Epithelial cell of proximal tubule (primary cell): ENCODE measurements at regions not wholly inside any gene's neighbourhood (a gene's known extent, or its start where the extent isn't known, plus 50 kb on each side); places are given as distances from the start of the nearest gene placed in this dataset.
"Not testable (repeated sequence)": the region's sequence is repeated elsewhere in the genome, so short reads cannot be mapped to it uniquely, and the experiment has no call there.

ENCODE experiments used
- DNase-seq: peaks from one replicate; pipeline ENCODE4 v3.0.0-alpha.2; 2011; ENCODE audit warnings: low read depth
- H3K4me3 ChIP-seq: 2 replicates; pipeline ENCODE4 v1.5.1; 2011; ENCODE audit warnings: low read depth, mild to moderate bottlenecking, low read length
- TF ChIP-seq, protein P1 (sequence below): conservative IDR thresholded peaks from 2 replicates; pipeline ENCODE4 v1.5.1; 2012; ENCODE audit warnings: low read depth, mild to moderate bottlenecking, low read length

DNA sequence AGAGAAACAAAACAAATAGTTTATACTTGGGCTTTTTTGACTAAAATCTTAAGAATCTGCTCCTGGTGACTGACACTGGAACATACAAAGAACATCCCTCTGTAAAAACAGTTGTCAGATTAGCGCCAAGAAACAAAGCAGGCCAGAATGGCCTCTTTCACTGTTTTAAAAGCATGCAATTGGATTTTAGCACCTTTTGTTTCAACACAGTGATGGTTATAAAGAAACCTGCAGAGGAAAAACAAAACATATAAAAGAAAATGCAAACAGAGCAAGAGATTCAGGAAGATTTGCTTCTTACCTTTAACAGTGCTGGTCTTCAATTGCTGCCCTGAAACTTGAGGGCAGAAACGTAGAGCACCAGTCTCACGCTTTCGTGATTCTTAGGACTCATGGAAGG, 652.2 kb upstream of the KCND2 start:
- H3K4me3 ChIP-seq = no peak overlapping the region
- DNase-seq = no peak
- TF ChIP-seq, protein P1, sequence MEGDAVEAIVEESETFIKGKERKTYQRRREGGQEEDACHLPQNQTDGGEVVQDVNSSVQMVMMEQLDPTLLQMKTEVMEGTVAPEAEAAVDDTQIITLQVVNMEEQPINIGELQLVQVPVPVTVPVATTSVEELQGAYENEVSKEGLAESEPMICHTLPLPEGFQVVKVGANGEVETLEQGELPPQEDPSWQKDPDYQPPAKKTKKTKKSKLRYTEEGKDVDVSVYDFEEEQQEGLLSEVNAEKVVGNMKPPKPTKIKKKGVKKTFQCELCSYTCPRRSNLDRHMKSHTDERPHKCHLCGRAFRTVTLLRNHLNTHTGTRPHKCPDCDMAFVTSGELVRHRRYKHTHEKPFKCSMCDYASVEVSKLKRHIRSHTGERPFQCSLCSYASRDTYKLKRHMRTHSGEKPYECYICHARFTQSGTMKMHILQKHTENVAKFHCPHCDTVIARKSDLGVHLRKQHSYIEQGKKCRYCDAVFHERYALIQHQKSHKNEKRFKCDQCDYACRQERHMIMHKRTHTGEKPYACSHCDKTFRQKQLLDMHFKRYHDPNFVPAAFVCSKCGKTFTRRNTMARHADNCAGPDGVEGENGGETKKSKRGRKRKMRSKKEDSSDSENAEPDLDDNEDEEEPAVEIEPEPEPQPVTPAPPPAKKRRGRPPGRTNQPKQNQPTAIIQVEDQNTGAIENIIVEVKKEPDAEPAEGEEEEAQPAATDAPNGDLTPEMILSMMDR = no peak

DNA sequence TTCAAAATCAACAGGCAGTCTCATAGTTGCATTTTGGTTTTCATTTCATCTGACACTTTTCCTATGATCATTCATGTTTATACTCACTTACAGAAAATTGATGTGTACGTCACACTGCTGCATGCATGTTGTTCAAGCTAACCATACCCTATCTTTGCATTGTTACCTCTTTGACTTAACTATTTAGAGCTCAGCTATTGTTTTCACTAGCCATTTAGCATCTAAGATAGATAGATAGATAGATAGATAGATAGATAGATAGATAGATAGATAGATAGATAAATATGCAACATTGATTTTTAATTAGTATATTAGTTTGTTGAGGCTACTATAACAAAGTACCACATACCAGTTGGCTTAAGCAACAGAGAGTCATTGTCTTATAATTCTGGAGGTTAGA, 649.5 kb upstream of the KCND2 start:
- H3K4me3 ChIP-seq = no peak overlapping the region
- TF ChIP-seq, protein P1 = no peak
- no peak for DNase-seq

DNA sequence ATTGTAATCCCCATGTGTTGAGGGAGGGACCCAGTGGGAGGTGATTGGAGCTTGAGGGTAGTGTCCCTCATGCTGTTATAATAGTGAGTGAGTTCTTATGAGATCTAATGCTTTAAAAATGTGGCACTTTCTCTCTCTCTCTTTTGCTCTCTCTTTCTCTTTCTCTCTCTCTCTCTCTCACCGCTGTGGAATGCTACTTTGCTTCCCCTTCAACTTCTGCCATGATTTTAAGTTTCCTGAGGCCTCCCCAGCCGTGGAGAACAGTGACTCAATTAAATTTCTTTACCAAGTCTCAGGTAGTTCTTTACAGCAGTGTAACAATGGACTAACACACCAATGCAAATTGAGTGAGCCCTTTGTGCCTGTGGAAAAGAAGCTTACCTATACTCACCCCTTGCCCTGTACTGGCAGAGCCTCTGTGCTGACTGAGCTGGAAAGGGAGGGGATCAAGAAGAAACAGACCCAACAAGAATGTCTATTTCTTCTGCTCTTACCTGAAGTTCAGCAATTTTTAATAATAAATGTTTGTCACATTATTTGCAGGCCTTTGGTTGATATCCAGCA, 642.5 kb upstream of the KCND2 start:
- no peak for DNase-seq
- no peak overlapping the region for H3K4me3 ChIP-seq
- TF ChIP-seq, protein P1 = no peak

DNA sequence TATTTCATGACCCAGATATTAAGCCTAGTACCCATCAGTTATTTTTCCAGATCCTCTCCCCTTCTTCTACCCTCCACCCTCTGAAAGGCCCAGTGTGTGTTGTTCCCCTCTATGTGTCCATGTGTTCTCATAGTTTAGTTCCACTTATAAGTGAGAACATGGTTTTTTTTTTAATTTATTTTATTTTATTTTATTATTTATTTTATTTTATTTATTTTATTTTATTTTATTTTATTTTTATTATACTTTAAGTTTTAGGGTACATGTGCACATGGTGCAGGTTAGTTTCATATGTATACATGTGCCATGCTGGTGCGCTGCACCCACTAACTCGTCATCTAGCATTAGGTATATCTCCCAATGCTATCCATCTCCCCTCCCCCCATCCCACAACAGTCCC, 639.2 kb upstream of the KCND2 start:
- not testable (repeated sequence) for DNase-seq, H3K4me3 ChIP-seq

DNA sequence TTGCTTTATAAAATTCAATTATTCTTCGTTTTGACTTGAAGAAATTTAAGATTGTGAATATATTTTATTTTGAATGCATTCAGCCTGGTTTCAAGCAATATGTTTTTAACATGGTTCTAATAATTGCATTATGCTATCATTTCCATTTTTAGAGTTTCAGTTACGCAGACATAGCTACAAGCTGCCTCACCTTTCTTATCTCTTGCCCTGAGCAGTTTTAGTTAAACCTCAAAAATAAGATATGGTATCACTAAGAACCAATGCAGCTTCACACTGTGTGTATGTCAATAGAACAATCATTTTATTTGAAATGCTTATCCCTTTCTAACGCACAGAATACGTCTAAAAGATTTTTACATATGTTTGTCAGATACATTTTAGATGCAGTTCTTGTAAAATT, 632.6 kb upstream of the KCND2 start:
- TF ChIP-seq, protein P1 = no peak
- DNase-seq = no peak

DNA sequence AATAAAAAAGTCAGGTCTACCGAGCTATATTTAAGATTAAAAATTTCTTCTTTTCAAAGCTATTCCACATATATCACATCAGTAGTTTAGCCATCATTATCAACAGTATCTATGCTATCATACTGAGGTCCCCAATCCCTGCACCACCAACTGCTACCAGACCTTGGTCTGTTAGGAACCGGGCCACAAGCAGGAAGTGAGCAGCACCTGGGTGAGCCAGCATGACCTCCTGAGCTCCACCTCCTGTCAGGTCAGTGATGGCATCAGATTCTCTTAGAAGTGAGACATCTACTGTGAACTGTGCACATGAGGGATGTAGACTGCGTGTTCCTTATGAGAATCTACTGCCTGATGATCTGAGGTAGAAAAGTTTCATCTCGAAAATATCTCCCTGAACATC, 632.1 kb upstream of the KCND2 start:
- DNase-seq = no peak
- no peak overlapping the region for H3K4me3 ChIP-seq

More for the DNA sequence above, 632.6 kb upstream of the KCND2 start:
- no peak overlapping the region for H3K4me3 ChIP-seq

DNA sequence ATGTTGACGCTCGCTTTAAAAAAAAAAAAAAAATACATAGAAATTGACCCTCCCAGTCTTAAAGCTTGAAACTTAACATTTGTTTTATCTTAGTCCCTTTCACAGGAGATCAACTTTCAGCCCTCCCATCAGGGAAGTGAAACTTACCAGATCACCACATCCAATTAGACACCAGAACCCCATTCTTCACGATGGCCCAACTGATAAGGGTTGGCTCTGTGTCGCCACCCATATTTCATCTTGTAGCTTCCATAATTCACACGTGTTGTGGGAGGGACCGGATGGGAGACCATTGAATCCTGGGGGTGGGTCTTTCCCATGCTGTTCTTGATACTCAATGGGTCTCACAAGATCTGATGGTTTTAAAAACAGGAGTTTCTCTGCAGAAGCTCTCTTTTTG, 629.4 kb upstream of the KCND2 start:
- no peak for DNase-seq
- TF ChIP-seq, protein P1 = no peak
- H3K4me3 ChIP-seq = no peak overlapping the region

More for the DNA sequence above, 632.1 kb upstream of the KCND2 start:
- TF ChIP-seq, protein P1 = no peak

DNA sequence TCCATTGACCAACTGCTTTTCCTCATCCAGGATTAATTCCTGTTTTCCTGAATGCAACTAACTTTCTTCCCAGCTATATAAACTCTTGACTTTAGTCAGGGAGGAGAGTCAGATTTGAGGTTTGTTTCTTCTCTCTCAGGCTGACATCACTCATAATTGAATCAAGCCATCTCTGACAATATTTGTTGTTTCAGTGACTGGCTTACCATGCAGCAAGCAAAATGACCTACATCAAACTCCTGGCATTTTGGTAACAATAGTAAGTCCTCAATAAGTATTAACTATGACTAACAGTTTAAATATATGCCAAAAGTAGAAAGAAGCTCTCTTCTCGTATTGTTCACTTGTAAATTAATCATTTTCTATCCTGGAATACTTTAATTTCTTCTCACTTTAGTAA, 625.7 kb upstream of the KCND2 start:
- DNase-seq = no peak
- no peak overlapping the region for H3K4me3 ChIP-seq
- TF ChIP-seq, protein P1 = no peak

DNA sequence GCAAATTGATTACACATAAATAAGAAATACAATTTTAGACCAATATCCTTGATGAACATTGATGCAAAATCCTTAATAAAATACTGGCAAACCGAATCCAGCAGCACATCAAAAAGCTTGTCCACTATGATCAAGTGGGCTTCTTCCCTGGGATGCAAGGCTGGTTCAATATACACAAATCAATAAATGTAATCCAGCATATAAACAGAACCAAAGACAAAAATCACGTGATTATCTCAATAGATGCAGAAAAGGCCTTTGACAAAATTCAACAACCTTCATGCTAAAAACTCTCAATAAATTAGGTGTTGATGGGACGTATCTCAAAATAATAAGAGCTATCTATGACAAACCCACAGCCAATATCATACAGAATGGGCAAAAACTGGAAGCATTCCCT, 624.2 kb upstream of the KCND2 start:
- not testable (repeated sequence) for DNase-seq

More for the DNA sequence above, 624.2 kb upstream of the KCND2 start:
- not testable (repeated sequence) for H3K4me3 ChIP-seq
